Ishikawa (cell line): ENCODE measurements at regions not wholly inside any gene's neighbourhood (a gene's known extent, or its start where the extent isn't known, plus 50 kb on each side); places are given as distances from the start of the nearest gene placed in this dataset.

ENCODE experiments used
- CEBPB ChIP-seq: IDR thresholded peaks from 2 replicates; pipeline ENCODE4 v1.6.1; 2012
- CREB1 ChIP-seq: IDR thresholded peaks from 2 replicates; pipeline ENCODE4 v1.6.1; 2012; ENCODE audit warnings: low read depth
- EP300 ChIP-seq: IDR thresholded peaks from 2 replicates; pipeline ENCODE4 v1.6.1; 2012; ENCODE audit warnings: borderline replicate concordance
- MAX ChIP-seq: IDR thresholded peaks from 2 replicates; pipeline ENCODE4 v1.6.1; 2012
- REST ChIP-seq: IDR thresholded peaks from 2 replicates; pipeline ENCODE4 v1.6.1; 2012; ENCODE audit warnings: low read depth, mild to moderate bottlenecking
- YY1 ChIP-seq: IDR thresholded peaks from 2 replicates; pipeline ENCODE4 v1.6.1; 2012; ENCODE audit warnings: low read depth

GRCh38 chr21:15219039-15219438, 154.2 kb upstream of the NRIP1 start:
- TF ChIP-seq REST (no peak), MAX (no peak), EP300 (no peak), CEBPB (no peak), CREB1 (no peak), YY1 (no peak)
